Pons (tissue), 1 donor: ENCODE measurements at regions not wholly inside any gene's neighbourhood (a gene's known extent, or its start where the extent isn't known, plus 50 kb on each side); places are given as distances from the start of the nearest gene placed in this dataset.
A peak's percentile ranks its signal among the peaks of the same experiment; 100 is the strongest.

Experiments used
- DNase-seq: peaks from one replicate; pipeline ENCODE4 v3.0.0-alpha.2; 2016; ENCODE audit warnings: low spot score

- DNase-seq = no peak
Measured at GRCh38 chr10:111745982-111746381, 437.6 kb downstream of the GPAM start.

GRCh38 chr10:111747751-111748150 is 435.8 kb downstream of the GPAM start:
- no peak for DNase-seq

GRCh38 chr10:111748184-111748583 is 435.4 kb downstream of the GPAM start:
- DNase-seq = no peak

- no peak for DNase-seq
Measured at GRCh38 chr10:111750165-111750849, 433.3 kb downstream of the GPAM start.

GRCh38 chr10:111756217-111757061 is 427.1 kb downstream of the GPAM start:
- peak; percentile 66 for DNase-seq

GRCh38 chr10:111758593-111758992 is 425.0 kb downstream of the GPAM start:
- no peak for DNase-seq

GRCh38 chr10:111762114-111762513 is 421.5 kb downstream of the GPAM start:
- DNase-seq = no peak

- DNase-seq = no peak
Measured at GRCh38 chr10:111765216-111765615, 418.3 kb downstream of the GPAM start.

GRCh38 chr10:111766464-111766863 is 417.1 kb downstream of the GPAM start:
- DNase-seq = peak; percentile 60

GRCh38 chr10:111767661-111768060 is 415.9 kb downstream of the GPAM start:
- DNase-seq = no peak

GRCh38 chr10:111773950-111774349 is 409.6 kb downstream of the GPAM start:
- no peak for DNase-seq

- DNase-seq = no peak
Measured at GRCh38 chr10:111774486-111774885, 409.1 kb downstream of the GPAM start.

- peak; percentile 30 for DNase-seq
Measured at GRCh38 chr10:111784436-111784835, 399.1 kb downstream of the GPAM start.

- no peak for DNase-seq
Measured at GRCh38 chr10:111784946-111785465, 398.6 kb downstream of the GPAM start.

- DNase-seq = no peak
Measured at GRCh38 chr10:111785921-111786320, 397.6 kb downstream of the GPAM start.

GRCh38 chr10:111789821-111790220 is 393.7 kb downstream of the GPAM start:
- DNase-seq = no peak

GRCh38 chr10:111801841-111802240 is 381.7 kb downstream of the GPAM start:
- no peak for DNase-seq

- no peak for DNase-seq
Measured at GRCh38 chr10:111804781-111805180, 378.8 kb downstream of the GPAM start.

- no peak for DNase-seq
Measured at GRCh38 chr10:111811517-111811916, 372.0 kb downstream of the GPAM start.

- no peak for DNase-seq
Measured at GRCh38 chr10:111820471-111820870, 363.1 kb downstream of the GPAM start.

GRCh38 chr10:111821871-111822270 is 361.7 kb downstream of the GPAM start:
- DNase-seq = peak; percentile 40

- DNase-seq = no peak
Measured at GRCh38 chr10:111822661-111823060, 360.9 kb downstream of the GPAM start.

- no peak for DNase-seq
Measured at GRCh38 chr10:111824128-111824527, 359.4 kb downstream of the GPAM start.
